ENCODE measurements at regions not wholly inside any gene's neighbourhood (a gene's known extent, or its start where the extent isn't known, plus 50 kb on each side); places are given as distances from the start of the nearest gene placed in this dataset.

DNA sequence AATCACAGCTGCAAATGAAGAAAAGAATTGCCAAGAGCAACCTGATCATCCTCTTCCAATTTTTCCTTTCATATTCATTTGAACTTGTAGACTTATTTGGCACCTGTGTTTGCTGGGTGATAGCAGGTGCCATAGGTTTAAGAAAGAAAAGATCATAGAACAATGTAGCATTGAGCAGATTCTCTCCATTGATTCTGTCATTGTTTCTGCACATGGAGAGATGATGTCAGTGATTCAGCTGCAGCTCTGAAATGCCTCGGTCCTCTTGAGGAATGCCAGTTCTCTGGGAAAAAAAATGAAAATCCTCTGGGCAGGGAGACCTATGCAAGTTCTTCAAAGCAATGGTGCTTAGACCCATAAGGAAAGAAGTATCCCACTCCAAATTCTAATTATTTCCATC is 418.1 kb upstream of the KLF4 start:
- H3K4me3 ChIP-seq (ENCODE audit: low read length), result no peak overlapping the region
- no peak for DNase-seq (ENCODE audit: low read depth)
- TF ChIP-seq, protein P1, sequence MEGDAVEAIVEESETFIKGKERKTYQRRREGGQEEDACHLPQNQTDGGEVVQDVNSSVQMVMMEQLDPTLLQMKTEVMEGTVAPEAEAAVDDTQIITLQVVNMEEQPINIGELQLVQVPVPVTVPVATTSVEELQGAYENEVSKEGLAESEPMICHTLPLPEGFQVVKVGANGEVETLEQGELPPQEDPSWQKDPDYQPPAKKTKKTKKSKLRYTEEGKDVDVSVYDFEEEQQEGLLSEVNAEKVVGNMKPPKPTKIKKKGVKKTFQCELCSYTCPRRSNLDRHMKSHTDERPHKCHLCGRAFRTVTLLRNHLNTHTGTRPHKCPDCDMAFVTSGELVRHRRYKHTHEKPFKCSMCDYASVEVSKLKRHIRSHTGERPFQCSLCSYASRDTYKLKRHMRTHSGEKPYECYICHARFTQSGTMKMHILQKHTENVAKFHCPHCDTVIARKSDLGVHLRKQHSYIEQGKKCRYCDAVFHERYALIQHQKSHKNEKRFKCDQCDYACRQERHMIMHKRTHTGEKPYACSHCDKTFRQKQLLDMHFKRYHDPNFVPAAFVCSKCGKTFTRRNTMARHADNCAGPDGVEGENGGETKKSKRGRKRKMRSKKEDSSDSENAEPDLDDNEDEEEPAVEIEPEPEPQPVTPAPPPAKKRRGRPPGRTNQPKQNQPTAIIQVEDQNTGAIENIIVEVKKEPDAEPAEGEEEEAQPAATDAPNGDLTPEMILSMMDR (conservative IDR thresholded peaks at IDR 0.05; ENCODE audit: low read length), result no peak

DNA sequence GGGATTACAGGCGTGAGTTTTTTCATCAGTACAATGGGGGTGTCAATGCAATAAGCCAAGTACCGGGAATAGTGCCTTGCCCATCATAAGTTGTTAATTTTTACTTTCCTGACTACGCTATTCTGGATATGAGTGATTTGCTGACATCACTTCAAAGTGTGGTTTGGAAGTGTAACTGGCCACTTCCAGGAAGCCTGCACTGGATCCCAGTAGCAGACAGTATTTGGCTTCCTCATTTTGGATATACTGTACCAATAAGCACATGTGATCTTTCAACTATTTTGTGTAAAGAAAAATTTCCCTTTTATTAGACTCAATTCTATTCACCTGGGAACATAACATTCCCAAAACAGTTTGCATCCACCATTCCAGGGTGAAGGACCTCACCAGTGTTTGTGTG is 417.7 kb upstream of the KLF4 start:
- H3K4me3 ChIP-seq (ENCODE audit: low read length), result no peak overlapping the region
- TF ChIP-seq, protein P1 (conservative IDR thresholded peaks at IDR 0.05; ENCODE audit: low read length), result no peak
- DNase-seq (ENCODE audit: low read depth), result no peak

DNA sequence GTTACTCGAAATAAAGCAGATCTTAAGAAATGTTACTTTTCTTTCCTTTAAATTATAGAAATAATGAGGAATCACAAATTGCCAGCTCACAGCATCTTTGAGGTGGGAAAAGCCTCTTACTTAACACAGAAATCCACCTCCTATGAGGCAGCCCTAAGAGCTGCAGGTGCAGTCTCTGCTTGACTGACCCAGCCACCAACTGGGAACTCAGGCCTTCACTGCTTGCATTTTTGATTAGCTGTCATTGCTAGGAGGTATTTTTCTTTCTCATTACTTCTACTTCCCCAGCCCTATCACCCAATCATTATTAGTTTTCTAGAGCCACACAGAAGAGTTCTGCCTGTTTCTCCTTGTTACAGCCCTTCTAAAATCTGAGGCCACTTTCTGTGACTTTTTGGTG is 416.5 kb upstream of the KLF4 start:
- no peak for DNase-seq (ENCODE audit: low read depth)
- no peak overlapping the region for H3K4me3 ChIP-seq (ENCODE audit: low read length)
- TF ChIP-seq, protein P1 (conservative IDR thresholded peaks at IDR 0.05; ENCODE audit: low read length), result no peak

DNA sequence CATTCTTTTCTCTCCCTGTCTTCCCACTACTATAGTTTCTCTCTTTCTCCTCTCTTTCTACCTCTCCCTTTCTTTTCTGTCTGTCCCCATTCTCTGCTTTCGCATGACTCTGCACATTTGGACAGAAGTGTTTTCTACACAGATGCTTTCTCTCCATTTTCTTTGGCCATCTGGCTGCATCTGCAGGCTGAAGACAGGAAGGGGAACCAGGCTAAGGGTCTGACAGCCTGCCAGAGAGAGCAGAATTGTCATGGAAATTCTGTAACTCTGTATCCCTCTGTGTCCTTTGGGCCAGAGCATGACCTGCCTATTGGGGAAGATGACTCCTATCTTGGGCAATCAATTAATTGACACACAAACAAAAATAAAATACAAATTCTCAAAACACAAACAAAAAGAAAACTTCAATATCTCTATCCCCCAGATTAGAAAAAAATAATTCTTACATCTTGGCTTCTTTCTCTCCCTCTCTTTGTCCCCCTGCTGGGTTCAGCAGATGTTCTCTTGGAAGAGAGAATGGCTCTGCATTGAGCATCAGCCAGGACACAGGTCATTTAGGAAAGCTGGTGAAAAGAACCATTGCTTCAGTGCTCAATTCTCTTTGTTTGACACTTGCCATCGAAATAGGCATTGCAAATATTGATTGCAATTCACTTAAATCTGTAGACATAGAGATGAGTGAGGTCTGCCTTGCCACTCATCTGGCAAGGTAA is 415.9 kb upstream of the KLF4 start:
- TF ChIP-seq, protein P1 (conservative IDR thresholded peaks at IDR 0.05; ENCODE audit: low read length), result no peak
- peak; percentile 27 for DNase-seq (ENCODE audit: low read depth)

DNA sequence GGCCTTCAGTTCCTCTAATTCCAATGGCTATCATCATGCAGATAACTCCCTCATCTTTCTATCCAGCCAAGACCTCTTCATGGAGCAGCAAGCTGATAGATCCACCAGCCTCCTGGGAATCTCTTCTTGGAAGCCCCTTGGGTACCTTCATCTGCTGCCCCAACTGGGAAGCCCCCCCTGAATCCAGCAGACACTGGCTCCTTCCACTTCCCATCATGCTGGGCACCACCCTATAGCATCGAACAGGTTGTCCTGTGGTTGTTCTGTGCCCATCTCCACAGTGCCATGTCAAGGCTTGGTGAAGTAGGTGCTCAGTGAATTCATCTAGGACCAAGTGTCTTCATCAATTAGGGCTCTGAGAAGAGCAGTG is 410.4 kb upstream of the KLF4 start:
- H3K4me3 ChIP-seq (ENCODE audit: low read length), result no peak overlapping the region
- TF ChIP-seq, protein P1 (conservative IDR thresholded peaks at IDR 0.05; ENCODE audit: low read length), result no peak
- no peak for DNase-seq (ENCODE audit: low read depth)

More for the DNA sequence above, 415.9 kb upstream of the KLF4 start:
- no peak overlapping the region for H3K4me3 ChIP-seq (ENCODE audit: low read length)

DNA sequence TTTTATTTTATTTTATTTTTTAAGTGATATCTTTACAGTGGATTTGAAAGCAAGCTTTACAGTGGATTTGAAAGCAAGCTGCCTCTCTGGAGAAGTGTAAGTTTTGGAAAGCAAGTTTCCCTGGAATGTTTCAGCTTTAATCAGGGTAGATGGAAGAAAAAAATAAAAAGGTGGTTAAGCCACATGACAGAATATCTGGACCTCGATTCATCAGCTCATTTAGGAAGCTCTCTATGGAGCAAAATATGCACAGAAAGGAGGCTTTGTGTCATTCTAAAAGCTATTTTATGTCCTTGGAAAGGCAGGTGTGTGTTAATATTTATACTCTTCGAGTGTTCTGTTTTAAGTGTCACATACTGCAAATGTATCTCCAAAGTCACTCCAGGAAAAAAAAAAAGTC is 409.2 kb upstream of the KLF4 start:
- TF ChIP-seq, protein P1 (conservative IDR thresholded peaks at IDR 0.05; ENCODE audit: low read length), result no peak
- DNase-seq (ENCODE audit: low read depth), result no peak
- no peak overlapping the region for H3K4me3 ChIP-seq (ENCODE audit: low read length)

DNA sequence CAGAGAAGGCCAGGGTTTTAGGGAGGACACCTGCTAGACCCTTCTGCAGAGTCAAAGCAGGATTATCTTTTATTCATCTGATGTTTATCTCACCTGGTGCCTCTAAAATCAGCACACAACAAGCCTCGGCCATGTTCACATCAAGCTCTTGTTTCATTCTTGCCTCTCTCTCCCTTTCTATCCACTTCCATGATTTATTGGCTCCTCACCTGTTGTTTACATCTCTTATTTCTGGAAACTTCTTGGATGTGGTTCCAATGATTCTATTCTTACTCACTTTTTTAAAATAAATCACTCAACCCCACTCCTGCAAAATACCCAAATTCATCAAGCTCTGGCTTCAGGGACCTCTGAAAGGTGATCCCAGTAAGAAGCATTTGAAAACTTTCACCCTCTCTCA is 407.0 kb upstream of the KLF4 start:
- TF ChIP-seq, protein P1 (conservative IDR thresholded peaks at IDR 0.05; ENCODE audit: low read length), result no peak

More for the DNA sequence above, 407.0 kb upstream of the KLF4 start:
- no peak overlapping the region for H3K4me3 ChIP-seq (ENCODE audit: low read length)
- DNase-seq (ENCODE audit: low read depth), result no peak

Data from AG10803 (cell line).